HepG2 (cell line): ENCODE measurements at regions not wholly inside any gene's neighbourhood (a gene's known extent, or its start where the extent isn't known, plus 50 kb on each side); places are given as distances from the start of the nearest gene placed in this dataset.

Experiments used
- GMEB2 ChIP-seq: IDR thresholded peaks from 2 replicates; pipeline ENCODE4 v1.6.1; 2016; ENCODE audit warnings: missing biosample characterization, missing genetic modification reagents, low read depth
- MAX ChIP-seq: IDR thresholded peaks from 2 replicates; pipeline ENCODE4 v1.6.1; 2012; ENCODE audit warnings: inconsistent platforms
- SIX4 ChIP-seq: sonication (generic); formaldehyde crosslinking; IDR thresholded peaks from 2 replicates; pipeline ENCODE4 v1.4.0; 2020; ENCODE audit warnings: missing genetic modification reagents
- THYN1 ChIP-seq: sonication (generic); formaldehyde crosslinking; IDR thresholded peaks from 2 replicates; pipeline ENCODE4 v1.8.1; 2023; ENCODE audit warnings: low read depth, mild to moderate bottlenecking, moderate library complexity, missing genetic modification reagents, borderline replicate concordance
- ZNF317 ChIP-seq: sonication (generic); formaldehyde crosslinking; IDR thresholded peaks from 2 replicates; pipeline ENCODE4 v1.5.0; 2020; ENCODE audit warnings: mild to moderate bottlenecking, missing genetic modification reagents
- ZSCAN9 ChIP-seq: IDR thresholded peaks from 2 replicates; pipeline ENCODE4 v1.6.1; 2016; ENCODE audit warnings: borderline replicate concordance

DNA sequence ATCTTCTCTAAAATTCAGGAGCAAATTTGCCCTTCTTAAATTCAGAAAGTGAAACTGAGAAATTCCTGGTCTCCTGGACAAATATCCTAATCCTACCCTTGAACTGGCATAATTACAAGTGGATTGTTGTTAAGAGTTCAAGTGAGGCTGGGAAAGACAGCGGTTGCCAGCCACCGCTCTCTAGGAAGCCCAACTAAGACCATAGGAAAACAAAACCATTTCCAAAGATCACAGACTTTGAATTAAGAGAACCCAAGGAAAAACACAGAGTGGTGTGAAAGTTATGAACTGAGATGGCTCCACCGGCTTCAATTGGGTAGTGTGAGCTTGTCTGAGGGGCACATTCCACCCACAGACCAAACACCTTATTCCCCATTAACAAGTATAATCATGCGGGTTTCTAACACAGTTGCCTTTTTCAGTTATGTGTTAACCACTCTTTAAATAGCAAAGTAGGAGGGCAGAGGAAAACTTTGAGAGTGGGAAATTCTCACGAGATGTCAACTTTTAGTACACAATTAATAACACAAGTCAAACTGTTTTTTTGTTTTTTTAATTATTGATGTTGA, 1628.8 kb upstream of the SEL1L start:
- TF ChIP-seq MAX = no peak
- no peak for TF ChIP-seq ZSCAN9
- no peak for TF ChIP-seq THYN1 (CRISPR knock-in tag)
- TF ChIP-seq GMEB2 = no peak
- TF ChIP-seq SIX4 (CRISPR knock-in tag) = no peak
- no peak for TF ChIP-seq ZNF317 (CRISPR knock-in tag)
